GM12891 (cell line): ENCODE measurements at regions not wholly inside any gene's neighbourhood (a gene's known extent, or its start where the extent isn't known, plus 50 kb on each side); places are given as distances from the start of the nearest gene placed in this dataset.
"Not testable (repeated sequence)": the region's sequence is repeated elsewhere in the genome, so short reads cannot be mapped to it uniquely, and the experiment has no call there.

Experiments used
- DNase-seq: peaks from one replicate; pipeline ENCODE4 v3.0.0; 2011; ENCODE audit warnings: low spot score; ENCODE audit not compliant: insufficient read length
- FAIRE-seq: peaks from 2 replicates; lab custom pipeline; 2011; peaks lifted over from hg19 to GRCh38; lab: Jason Lieb, UNC
- PAX5 ChIP-seq: IDR thresholded peaks from 2 replicates; pipeline ENCODE4 v1.6.1; 2011; ENCODE audit warnings: low read length, moderate library complexity, mild to moderate bottlenecking; ENCODE audit not compliant: insufficient read depth, severe bottlenecking
- POLR2A ChIP-seq: IDR thresholded peaks from 2 replicates; pipeline ENCODE4 v1.6.1; 2011; ENCODE audit warnings: low read depth, low read length, control low read depth
- POLR2AphosphoS5 ChIP-seq: IDR thresholded peaks from 2 replicates; pipeline ENCODE4 v1.6.1; 2011; ENCODE audit warnings: low read depth, low read length, control low read depth
- POU2F2 ChIP-seq: IDR thresholded peaks from 2 replicates; pipeline ENCODE4 v1.6.1; 2011; ENCODE audit warnings: low read depth, mild to moderate bottlenecking, control low read depth, low read length, moderate library complexity
- SPI1 ChIP-seq: IDR thresholded peaks from 2 replicates; pipeline ENCODE4 v1.6.1; 2011; ENCODE audit warnings: low read depth, low read length, control low read depth
- TAF1 ChIP-seq: IDR thresholded peaks from 2 replicates; pipeline ENCODE4 v1.6.1; 2011; ENCODE audit warnings: low read depth, low read length, control low read depth

GRCh38 chr2:67896076-67896475 is 166.7 kb downstream of the C1D start:
- TF ChIP-seq TAF1 (no peak), POLR2A (no peak), SPI1 (no peak), PAX5 (no peak), POU2F2 (no peak), POLR2AphosphoS5 (no peak)
- FAIRE-seq, result no peak

DNA sequence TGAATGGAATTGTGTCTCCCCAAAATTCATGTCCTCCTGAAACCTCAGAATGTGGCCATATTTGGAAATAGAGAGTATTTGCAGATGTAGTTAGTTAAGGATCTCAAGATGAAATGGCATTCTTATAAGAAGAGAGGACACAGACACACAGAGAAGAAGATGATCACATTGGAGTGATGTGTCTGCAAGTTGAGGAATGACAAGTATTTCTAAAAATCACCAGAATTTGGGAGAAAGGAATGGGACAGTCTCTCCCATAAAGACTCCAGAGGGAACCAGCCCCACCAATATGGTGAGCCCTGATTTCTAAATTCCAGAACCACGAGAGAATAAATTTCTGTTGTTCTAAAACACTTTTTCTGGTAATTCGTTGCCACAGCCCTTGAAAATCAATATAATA is 166.3 kb downstream of the C1D start:
- FAIRE-seq (no peak), DNase-seq (no peak)
- TF ChIP-seq PAX5, result no peak
- no peak for TF ChIP-seq POU2F2
- TF ChIP-seq POLR2AphosphoS5, result no peak
- no peak for TF ChIP-seq TAF1
- TF ChIP-seq SPI1, result no peak
- no peak for TF ChIP-seq POLR2A

More at GRCh38 chr2:67896076-67896475, 166.7 kb downstream of the C1D start:
- DNase-seq, result no peak

DNA sequence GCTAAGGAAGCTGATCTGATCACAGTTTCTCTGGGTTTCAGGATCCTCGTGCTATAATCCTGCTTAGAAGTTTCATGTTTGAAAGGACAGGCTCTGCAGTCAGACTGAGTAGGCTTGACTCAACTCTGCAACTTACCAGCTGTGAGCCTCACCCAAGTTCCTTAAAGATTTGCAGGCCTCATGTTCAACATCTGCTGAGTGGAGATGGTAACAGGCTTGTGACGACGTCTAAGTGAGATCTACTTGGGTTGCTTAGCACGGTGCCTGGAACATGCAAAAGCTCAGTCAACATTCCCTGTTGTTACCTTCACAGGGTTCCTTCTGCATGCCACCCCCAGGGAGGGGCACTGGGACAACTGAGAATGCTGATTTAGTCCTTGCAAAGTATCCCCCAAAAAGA is 164.2 kb downstream of the C1D start:
- DNase-seq (no peak), FAIRE-seq (no peak)
- TF ChIP-seq POLR2AphosphoS5, result no peak
- no peak for TF ChIP-seq TAF1
- TF ChIP-seq POLR2A, result no peak
- no peak for TF ChIP-seq POU2F2
- no peak for TF ChIP-seq SPI1
- TF ChIP-seq PAX5, result no peak

- TF ChIP-seq PAX5 (no peak), POLR2AphosphoS5 (no peak), TAF1 (no peak), POLR2A (no peak), SPI1 (no peak), POU2F2 (no peak)
- DNase-seq (no peak), FAIRE-seq (no peak)
These were observed 163.6 kb downstream of the C1D start for GRCh38 chr2:67899187-67899586.

DNA sequence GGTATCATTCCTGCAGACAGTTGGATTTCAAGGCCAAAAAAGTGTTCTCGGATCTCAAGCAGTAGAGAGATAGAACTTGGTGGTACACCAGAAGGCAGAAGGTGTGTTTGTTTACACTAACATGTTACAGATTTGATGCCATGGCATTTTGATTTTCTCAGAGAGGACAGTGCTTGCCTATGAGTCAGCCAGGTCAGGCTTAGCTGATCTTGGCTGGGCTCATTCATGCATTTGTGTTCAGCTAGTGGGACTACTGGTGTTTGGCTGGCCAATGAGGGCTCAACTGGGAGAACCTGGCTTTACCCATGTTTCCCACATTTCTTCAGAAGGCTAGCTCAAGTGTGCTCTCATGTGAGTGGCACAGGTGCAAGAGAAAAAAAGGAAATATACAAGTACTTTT is 162.0 kb downstream of the C1D start:
- FAIRE-seq (no peak), DNase-seq (no peak)
- TF ChIP-seq POU2F2, result no peak
- no peak for TF ChIP-seq SPI1
- no peak for TF ChIP-seq POLR2AphosphoS5
- no peak for TF ChIP-seq TAF1
- no peak for TF ChIP-seq PAX5
- TF ChIP-seq POLR2A, result no peak

DNA sequence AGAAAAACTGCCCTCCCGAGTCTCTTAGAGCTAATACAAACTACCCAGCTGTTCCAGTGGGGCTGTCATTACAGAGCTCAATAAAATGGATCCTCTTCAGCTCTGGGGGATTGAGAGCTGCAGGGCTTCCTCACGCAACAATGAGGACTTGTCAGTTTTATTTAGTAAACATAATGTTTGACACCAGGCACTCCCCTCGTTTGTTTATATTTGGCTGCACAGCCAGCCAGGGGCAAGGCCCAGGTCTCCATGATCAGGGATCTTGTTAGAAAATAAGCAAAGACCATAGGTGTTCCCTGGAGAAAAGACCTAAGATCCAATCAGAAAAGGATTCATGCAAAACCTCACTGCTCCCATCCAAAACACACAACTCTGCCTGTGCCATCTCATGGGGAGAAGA is 158.2 kb downstream of the C1D start:
- DNase-seq (no peak), FAIRE-seq (no peak)
- TF ChIP-seq SPI1 (no peak), POU2F2 (no peak), POLR2AphosphoS5 (no peak)

DNA sequence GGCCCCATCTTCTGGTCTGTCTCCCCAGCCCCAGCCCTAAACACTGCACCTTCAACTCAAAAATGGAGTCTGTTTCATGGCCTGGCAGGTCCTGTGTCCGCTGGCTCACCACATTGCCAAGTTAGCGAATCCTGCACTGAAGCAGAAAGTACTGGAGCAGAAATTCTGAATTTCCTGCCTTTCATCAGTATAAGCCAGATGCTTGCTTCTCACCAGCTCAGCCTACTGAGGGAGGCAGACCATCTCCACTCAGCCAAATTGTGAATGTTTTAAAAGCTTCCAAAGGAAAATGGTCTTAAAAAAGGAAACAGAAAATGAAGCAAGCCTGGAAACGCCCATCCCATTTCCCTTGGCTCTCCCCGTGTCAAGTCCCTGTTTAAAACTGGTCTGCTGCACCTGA is 157.8 kb downstream of the C1D start:
- DNase-seq (no peak), FAIRE-seq (no peak)
- TF ChIP-seq TAF1, result no peak
- TF ChIP-seq POLR2AphosphoS5, result no peak
- no peak for TF ChIP-seq SPI1
- TF ChIP-seq POLR2A, result no peak
- TF ChIP-seq PAX5, result no peak
- no peak for TF ChIP-seq POU2F2

DNA sequence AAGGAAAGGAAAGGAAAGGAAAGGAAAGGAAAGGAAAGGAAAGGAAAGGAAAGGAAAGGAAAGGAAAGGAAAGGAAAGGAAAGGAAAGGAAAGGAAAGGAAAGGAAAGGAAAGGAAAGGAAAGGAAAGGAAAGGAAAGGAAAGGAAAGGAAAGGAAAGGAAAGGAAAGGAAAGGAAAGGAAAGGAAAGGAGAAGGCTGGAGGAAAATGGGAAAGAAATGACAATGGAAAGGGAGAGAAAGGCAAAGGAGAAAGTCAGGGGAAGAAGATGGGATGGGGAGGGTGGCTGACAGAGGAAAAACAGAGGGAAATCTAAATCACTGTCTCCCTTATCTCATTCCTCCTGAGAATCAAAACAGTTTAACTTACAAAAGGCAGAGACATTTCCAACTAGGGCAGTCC is 156.3 kb downstream of the C1D start:
- not testable (repeated sequence) for DNase-seq, FAIRE-seq

- TF ChIP-seq POU2F2, result no peak
- TF ChIP-seq TAF1, result no peak
- TF ChIP-seq POLR2AphosphoS5, result no peak
- no peak for TF ChIP-seq SPI1
- no peak for TF ChIP-seq POLR2A
- TF ChIP-seq PAX5, result no peak
- no peak for FAIRE-seq
- DNase-seq, result no peak
These were observed 145.3 kb downstream of the C1D start for GRCh38 chr2:67917332-67918054.

- no peak for FAIRE-seq
- no peak for TF ChIP-seq TAF1
- no peak for TF ChIP-seq SPI1
- TF ChIP-seq PAX5, result no peak
- TF ChIP-seq POU2F2, result no peak
- TF ChIP-seq POLR2AphosphoS5, result no peak
- TF ChIP-seq POLR2A, result no peak
- DNase-seq, result no peak
These were observed 144.3 kb downstream of the C1D start for GRCh38 chr2:67918471-67918870.

DNA sequence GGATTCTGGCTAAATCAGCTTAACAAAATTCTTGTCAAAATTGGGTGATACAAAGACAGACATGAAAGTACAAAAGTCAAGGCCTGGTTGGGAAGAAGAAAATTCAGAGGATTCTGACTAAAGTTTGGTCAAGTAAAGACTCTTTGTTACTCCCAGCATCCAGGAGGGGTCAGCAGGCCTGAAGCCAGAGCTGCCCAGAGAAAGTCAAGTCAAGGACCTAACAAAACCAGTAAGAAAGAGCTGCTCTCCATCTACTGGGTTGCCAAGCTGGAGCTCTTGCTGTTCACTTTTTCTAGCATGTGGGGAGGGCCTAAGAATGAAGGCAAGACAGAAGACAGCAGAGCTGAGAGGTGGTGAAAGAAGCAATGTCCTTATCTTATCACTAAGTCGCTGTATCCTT is 143.3 kb downstream of the C1D start:
- TF ChIP-seq POU2F2, result no peak
- no peak for TF ChIP-seq SPI1
- no peak for FAIRE-seq
- DNase-seq, result no peak
